Heart left ventricle (tissue), 13 donors: ENCODE measurements at regions not wholly inside any gene's neighbourhood (a gene's known extent, or its start where the extent isn't known, plus 50 kb on each side); places are given as distances from the start of the nearest gene placed in this dataset.

Experiments
- CTCF ChIP-seq, 12 donors: fragments of 200-600 bp; sonication (generic) in 4 of 12; IDR thresholded peaks; one replicate each; pipeline versions ENCODE4 v1.5.0 to v1.8.0; 2018 to 2022; ENCODE audit warnings: antibody characterized with exemption in 12 of 12, mild to moderate bottlenecking in 5 of 12
- POLR2A ChIP-seq, 2 donors: fragments of 450-650 bp; IDR thresholded peaks; one replicate each; pipeline ENCODE4 v1.6.1; 2017; ENCODE audit warnings: antibody characterized with exemption in 2 of 2, mild to moderate bottlenecking in 2 of 2, moderate library complexity in 2 of 2
- donor health status: ischemic (EF 13 %, LVEDD 7.1; RV severe dilation, severe dysfunction).
- donor health status: DM: no; HTN: yes; CAD: no.
- donor health status: DM: no; HTN: no; CAD: no.
- donor health status: ischemic (EF 25% LVEDD 6.9; RV normal size, moderate dysfunction).
- donor health status: ischemic (EF 25% LVEDD 5.7; RV mildly dilated, moderate dysfunction).
- donor health status: ischemic (EF 35%, LVEDD 5.7; RV mildly dilated, moderate dysfunction).
- donor health status: nonischemic (EF 11% LVEDD 7.7; RV severe dilation, severe dysfunction).
- donor health status: DM: yes; HTN: yes; CAD: no.
- donor health status: PGD.
- donor health status: ischemic (EF 29% LVEDD 5.4; RV normal size, mild dysfunction).
- donor health status: nonischemic (EF 23%, LVEDD 6.1; RV moderate dilation, normal function).

DNA sequence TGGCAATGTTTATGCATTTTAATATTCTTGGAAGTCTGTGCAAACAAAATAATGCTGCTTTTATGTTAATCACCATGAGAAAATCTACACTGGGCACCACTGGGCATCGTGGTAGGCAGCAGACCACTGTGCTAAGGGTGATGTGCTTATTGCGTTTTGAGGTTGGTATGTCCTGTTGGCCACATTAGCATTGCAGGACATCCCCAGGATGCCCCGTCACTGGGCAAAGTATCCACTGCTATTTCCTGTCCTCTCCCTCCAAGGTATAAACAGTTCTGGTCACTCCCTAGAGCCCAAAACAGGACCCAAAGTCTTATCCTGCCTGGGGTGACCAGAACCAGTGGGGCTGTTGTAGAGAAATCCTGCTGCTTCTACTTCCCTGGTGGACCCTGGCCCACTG lies 284.2 kb upstream of the ROPN1 start:
- TF ChIP-seq CTCF (IDR thresholded peaks at IDR 0.05) (no peak), POLR2A (IDR thresholded peaks at IDR 0.05) (no peak)
